ENCODE measurements at regions not wholly inside any gene's neighbourhood (a gene's known extent, or its start where the extent isn't known, plus 50 kb on each side); places are given as distances from the start of the nearest gene placed in this dataset.

DNA sequence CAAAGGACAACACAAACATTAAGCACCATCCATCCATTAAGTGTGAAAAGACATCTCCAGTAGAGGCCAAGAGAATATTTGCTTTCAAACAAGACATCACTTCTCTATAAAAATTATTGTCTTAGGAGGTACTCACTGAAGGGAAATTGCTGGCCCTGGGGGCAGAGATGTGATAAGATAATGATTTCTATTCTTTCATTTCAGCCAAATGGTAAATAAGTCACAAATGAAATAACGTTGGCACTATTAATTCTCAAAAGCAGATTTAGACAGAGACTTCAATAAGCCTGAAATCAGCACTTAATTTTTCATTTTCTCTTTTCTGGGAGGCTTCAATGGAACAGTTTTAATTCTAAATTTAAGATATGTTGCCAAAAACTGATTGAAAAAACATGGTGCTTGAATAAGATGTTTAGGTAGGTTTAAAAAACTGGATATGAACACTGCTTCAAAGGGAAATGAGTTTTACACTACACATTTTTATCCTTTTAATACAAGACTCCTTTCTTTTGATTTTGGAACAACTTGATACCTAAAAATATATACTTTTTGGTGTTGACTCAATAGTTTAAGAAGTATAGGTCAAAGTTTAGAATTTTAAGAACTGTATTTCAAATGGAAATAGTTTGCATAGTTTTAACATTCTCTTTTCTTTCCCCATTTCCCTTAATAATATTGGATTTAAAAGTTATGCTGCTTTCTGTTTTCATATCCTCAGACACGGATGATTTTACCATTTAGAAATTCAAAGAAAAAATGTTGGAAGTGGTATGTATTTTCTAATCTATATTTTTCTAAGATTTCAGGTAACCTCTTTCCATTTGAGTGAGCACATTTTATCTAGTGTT, 204.0 kb downstream of the AHR start:
- TF ChIP-seq, protein P1, sequence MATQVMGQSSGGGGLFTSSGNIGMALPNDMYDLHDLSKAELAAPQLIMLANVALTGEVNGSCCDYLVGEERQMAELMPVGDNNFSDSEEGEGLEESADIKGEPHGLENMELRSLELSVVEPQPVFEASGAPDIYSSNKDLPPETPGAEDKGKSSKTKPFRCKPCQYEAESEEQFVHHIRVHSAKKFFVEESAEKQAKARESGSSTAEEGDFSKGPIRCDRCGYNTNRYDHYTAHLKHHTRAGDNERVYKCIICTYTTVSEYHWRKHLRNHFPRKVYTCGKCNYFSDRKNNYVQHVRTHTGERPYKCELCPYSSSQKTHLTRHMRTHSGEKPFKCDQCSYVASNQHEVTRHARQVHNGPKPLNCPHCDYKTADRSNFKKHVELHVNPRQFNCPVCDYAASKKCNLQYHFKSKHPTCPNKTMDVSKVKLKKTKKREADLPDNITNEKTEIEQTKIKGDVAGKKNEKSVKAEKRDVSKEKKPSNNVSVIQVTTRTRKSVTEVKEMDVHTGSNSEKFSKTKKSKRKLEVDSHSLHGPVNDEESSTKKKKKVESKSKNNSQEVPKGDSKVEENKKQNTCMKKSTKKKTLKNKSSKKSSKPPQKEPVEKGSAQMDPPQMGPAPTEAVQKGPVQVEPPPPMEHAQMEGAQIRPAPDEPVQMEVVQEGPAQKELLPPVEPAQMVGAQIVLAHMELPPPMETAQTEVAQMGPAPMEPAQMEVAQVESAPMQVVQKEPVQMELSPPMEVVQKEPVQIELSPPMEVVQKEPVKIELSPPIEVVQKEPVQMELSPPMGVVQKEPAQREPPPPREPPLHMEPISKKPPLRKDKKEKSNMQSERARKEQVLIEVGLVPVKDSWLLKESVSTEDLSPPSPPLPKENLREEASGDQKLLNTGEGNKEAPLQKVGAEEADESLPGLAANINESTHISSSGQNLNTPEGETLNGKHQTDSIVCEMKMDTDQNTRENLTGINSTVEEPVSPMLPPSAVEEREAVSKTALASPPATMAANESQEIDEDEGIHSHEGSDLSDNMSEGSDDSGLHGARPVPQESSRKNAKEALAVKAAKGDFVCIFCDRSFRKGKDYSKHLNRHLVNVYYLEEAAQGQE (IDR thresholded peaks at IDR 0.05; ENCODE audit: insufficient read depth in 1 of 2, low read depth in 2 of 2, low read length in 1 of 2) = no peak
- TF ChIP-seq POLR2AphosphoS5 (IDR thresholded peaks at IDR 0.05; ENCODE audit: low read depth, low read length) = no peak
- no peak for TF ChIP-seq SIN3A (IDR thresholded peaks at IDR 0.05; ENCODE audit: borderline replicate concordance, insufficient read depth, low read depth, low read length)
- TF ChIP-seq, protein P2, sequence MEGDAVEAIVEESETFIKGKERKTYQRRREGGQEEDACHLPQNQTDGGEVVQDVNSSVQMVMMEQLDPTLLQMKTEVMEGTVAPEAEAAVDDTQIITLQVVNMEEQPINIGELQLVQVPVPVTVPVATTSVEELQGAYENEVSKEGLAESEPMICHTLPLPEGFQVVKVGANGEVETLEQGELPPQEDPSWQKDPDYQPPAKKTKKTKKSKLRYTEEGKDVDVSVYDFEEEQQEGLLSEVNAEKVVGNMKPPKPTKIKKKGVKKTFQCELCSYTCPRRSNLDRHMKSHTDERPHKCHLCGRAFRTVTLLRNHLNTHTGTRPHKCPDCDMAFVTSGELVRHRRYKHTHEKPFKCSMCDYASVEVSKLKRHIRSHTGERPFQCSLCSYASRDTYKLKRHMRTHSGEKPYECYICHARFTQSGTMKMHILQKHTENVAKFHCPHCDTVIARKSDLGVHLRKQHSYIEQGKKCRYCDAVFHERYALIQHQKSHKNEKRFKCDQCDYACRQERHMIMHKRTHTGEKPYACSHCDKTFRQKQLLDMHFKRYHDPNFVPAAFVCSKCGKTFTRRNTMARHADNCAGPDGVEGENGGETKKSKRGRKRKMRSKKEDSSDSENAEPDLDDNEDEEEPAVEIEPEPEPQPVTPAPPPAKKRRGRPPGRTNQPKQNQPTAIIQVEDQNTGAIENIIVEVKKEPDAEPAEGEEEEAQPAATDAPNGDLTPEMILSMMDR (IDR thresholded peaks at IDR 0.05) = no peak
- TF ChIP-seq TCF7L2 (IDR thresholded peaks at IDR 0.05; ENCODE audit: low read depth, low read length) = no peak
- Histone ChIP-seq H3K9me3 (ENCODE audit: control insufficient read depth, insufficient read depth, low read depth, low read length) (no peaks in the 10 kb centered on the region), H3K27me3 (ENCODE audit: control insufficient read depth, insufficient read depth, low read length) (no peaks in the 10 kb centered on the region), H3K27ac (ENCODE audit: low read length) (no peak overlapping the region), H3K4me1 (ENCODE audit: control insufficient read depth, insufficient read depth, low read length) (no peaks in the 10 kb centered on the region), H3K4me3 (ENCODE audit: low read depth in 2 of 2, low read length in 2 of 2) (no peak overlapping the region), H3K36me3 (ENCODE audit: control insufficient read depth, insufficient read depth, low read length) (no peaks in the 10 kb centered on the region)
- no peak for DNase-seq (ENCODE audit: low read depth, low spot score)
- intact Hi-C loops (cut with micrococcal nuclease; ENCODE audit: unreplicated experiment) (no loop called here), in situ Hi-C loops (cut with HindIII; ENCODE audit: low pct_unique_long_range_greater_than_20kb, low sequenced_read_pairs) (no loop called here)
- no peak for ATAC-seq
- CTCF ChIA-PET = no interaction called here
- no TSS peak for BruUV-seq (replicated peaks)
- POLR2A ChIA-PET = no interaction called here

DNA sequence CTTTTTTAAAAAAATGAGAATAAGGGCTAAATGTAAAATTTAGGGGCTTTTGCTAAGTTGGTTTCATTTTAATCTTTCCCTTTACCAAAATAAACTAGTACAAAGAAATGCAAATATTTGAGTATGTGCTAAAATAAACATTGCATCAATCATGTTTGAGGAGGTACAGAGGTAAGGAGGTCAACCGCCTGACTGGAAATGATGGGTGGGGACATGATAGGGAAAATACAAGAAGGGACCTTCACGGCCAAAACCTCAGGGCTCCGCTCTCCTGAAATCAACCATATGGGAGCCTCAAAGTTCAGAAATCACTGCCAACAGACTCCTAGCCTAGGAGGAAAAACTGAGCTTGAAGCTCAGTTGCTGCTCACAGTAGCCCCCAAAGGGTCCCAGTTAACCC, 207.6 kb downstream of the AHR start:
- no TSS peak for BruUV-seq (replicated peaks)
- POLR2A ChIA-PET = no interaction called here
- no peak for TF ChIP-seq SIN3A (IDR thresholded peaks at IDR 0.05; ENCODE audit: borderline replicate concordance, insufficient read depth, low read depth, low read length)
- no peak overlapping the region for H3K27ac ChIP-seq (ENCODE audit: low read length)
- DNase-seq (ENCODE audit: low read depth, low spot score) (no peak), ATAC-seq (no peak)
- H3K36me3 ChIP-seq (ENCODE audit: control insufficient read depth, insufficient read depth, low read length) = no peaks in the 10 kb centered on the region
- H3K27me3 ChIP-seq (ENCODE audit: control insufficient read depth, insufficient read depth, low read length) = no peaks in the 10 kb centered on the region
- no peaks in the 10 kb centered on the region for H3K4me1 ChIP-seq (ENCODE audit: control insufficient read depth, insufficient read depth, low read length)
- CTCF ChIA-PET = no interaction called here
- no peak overlapping the region for H3K4me3 ChIP-seq (ENCODE audit: low read depth in 2 of 2, low read length in 2 of 2)
- intact Hi-C loops (cut with micrococcal nuclease; ENCODE audit: unreplicated experiment) (no loop called here), in situ Hi-C loops (cut with HindIII; ENCODE audit: low pct_unique_long_range_greater_than_20kb, low sequenced_read_pairs) (no loop called here)
- H3K9me3 ChIP-seq (ENCODE audit: control insufficient read depth, insufficient read depth, low read depth, low read length) = no peaks in the 10 kb centered on the region

DNA sequence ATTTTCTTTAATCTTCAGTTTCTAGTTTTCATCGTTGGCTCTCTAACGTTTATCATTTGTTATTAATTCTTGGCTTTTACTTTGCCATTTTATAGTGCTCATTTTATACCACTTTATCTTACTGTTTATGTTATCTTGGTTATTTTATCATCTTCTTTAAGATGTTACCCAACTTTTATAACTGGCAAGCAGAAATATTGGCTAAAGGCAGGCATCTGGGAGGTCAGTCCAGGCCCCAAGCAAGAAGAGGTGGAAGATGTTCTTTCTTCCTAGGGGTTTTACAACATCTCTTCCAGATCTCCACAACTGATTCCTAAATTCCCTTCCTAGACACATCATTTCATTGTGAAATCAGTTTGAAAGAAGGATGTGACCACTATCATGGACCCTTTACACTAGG, 208.1 kb downstream of the AHR start:
- in situ Hi-C loops (cut with HindIII; ENCODE audit: low pct_unique_long_range_greater_than_20kb, low sequenced_read_pairs) = no loop called here
- no peaks in the 10 kb centered on the region for H3K36me3 ChIP-seq (ENCODE audit: control insufficient read depth, insufficient read depth, low read length)
- intact Hi-C loops (cut with micrococcal nuclease; ENCODE audit: unreplicated experiment) = no loop called here
- H3K4me1 ChIP-seq (ENCODE audit: control insufficient read depth, insufficient read depth, low read length) = no peaks in the 10 kb centered on the region
- no peak overlapping the region for H3K4me3 ChIP-seq (ENCODE audit: low read depth in 2 of 2, low read length in 2 of 2)
- H3K9me3 ChIP-seq (ENCODE audit: control insufficient read depth, insufficient read depth, low read depth, low read length) = no peaks in the 10 kb centered on the region
- ChIA-PET POLR2A (no interaction called here), CTCF (no interaction called here)
- TF ChIP-seq, protein P1 (IDR thresholded peaks at IDR 0.05; ENCODE audit: insufficient read depth in 1 of 2, low read depth in 2 of 2, low read length in 1 of 2) = no peak
- TF ChIP-seq, protein P2 (IDR thresholded peaks at IDR 0.05) = no peak
- TF ChIP-seq SIN3A (IDR thresholded peaks at IDR 0.05; ENCODE audit: borderline replicate concordance, insufficient read depth, low read depth, low read length) (no peak), POLR2AphosphoS5 (IDR thresholded peaks at IDR 0.05; ENCODE audit: low read depth, low read length) (no peak), TCF7L2 (IDR thresholded peaks at IDR 0.05; ENCODE audit: low read depth, low read length) (no peak)
- ATAC-seq = no peak
- no TSS peak for BruUV-seq (replicated peaks)
- no peaks in the 10 kb centered on the region for H3K27me3 ChIP-seq (ENCODE audit: control insufficient read depth, insufficient read depth, low read length)
- DNase-seq (ENCODE audit: low read depth, low spot score) = no peak
- H3K27ac ChIP-seq (ENCODE audit: low read length) = no peak overlapping the region
